Thoracic aorta (tissue), 2 donors: ENCODE measurements at regions not wholly inside any gene's neighbourhood (a gene's known extent, or its start where the extent isn't known, plus 50 kb on each side); places are given as distances from the start of the nearest gene placed in this dataset.
A peak's percentile ranks its signal among the peaks of the same experiment; 100 is the strongest.

ENCODE experiments used
- ATAC-seq: fragments of 150-250 bp; one replicate; pipeline ENCODE4 v1.8.0; 2017; ENCODE audit warnings: low read depth; ENCODE audit not compliant: insufficient number of reproducible peaks, low FRiP score
- DNase-seq: peaks from one replicate; pipeline ENCODE4 v3.0.0-alpha.2; 2020; ENCODE audit warnings: low spot score
- H3K27ac ChIP-seq, 2 donors: fragments of 200-600 bp; sonication (generic); 1 replicate in 1 of 2; 2 replicates in 1 of 2; pipeline ENCODE4 v1.5.1; 2016; ENCODE audit warnings: mild to moderate bottlenecking in 2 of 2, moderate library complexity in 2 of 2
- H3K27me3 ChIP-seq: fragments of 200-600 bp; sonication (generic); replicated peaks from 2 replicates; pipeline ENCODE4 v1.6.0; 2016; ENCODE audit warnings: mild to moderate bottlenecking; ENCODE audit not compliant: insufficient read depth
- H3K36me3 ChIP-seq: fragments of 200-600 bp; sonication (generic); one replicate; pipeline ENCODE4 v1.5.1; 2016
- H3K4me1 ChIP-seq, 2 donors: fragments of 200-600 bp; sonication (generic); 1 replicate in 1 of 2; 2 replicates in 1 of 2; pipeline versions ENCODE4 v1.5.1 to v1.6.0; 2016; ENCODE audit warnings: low read depth in 2 of 2, mild to moderate bottlenecking in 1 of 2; ENCODE audit not compliant: control insufficient read depth in 1 of 2
- H3K4me3 ChIP-seq: fragments of 200-600 bp; sonication (generic); 2 replicates; pipeline ENCODE4 v1.5.1; 2016; ENCODE audit warnings: mild to moderate bottlenecking
- H3K9me3 ChIP-seq: fragments of 200-600 bp; sonication (generic); 2 replicates; pipeline ENCODE4 v1.5.1; 2016
- CTCF ChIP-seq: fragments of 200-600 bp; sonication (generic); IDR thresholded peaks from one replicate; pipeline ENCODE4 v1.5.1; 2019; ENCODE audit warnings: antibody characterized with exemption

GRCh38 chr10:88152728-88153133 is 289.3 kb downstream of the PTEN start:
- Histone ChIP-seq H3K9me3 (no peaks in the 10 kb centered on the region), H3K36me3 (no peaks in the 10 kb centered on the region), H3K27me3 (no peaks in the 10 kb centered on the region), H3K4me3 (no peak overlapping the region), H3K27ac (peak overlapping the region; percentile 16 to 66), H3K4me1 (peaks cover 16 to 41% of the 10 kb centered on the region in 2 donors)
- no peak for TF ChIP-seq CTCF
- ATAC-seq (peak; percentile 82), DNase-seq (peak; percentile 21)

GRCh38 chr10:88154596-88155250 is 291.3 kb downstream of the PTEN start:
- H3K27ac ChIP-seq: no peak overlapping the region
- ATAC-seq: no peak
- no peak overlapping the region for H3K4me3 ChIP-seq
- H3K4me1 ChIP-seq: peaks cover 21 to 38% of the 10 kb centered on the region in 2 donors
- no peak for DNase-seq
- no peaks in the 10 kb centered on the region for H3K9me3 ChIP-seq
- no peak for TF ChIP-seq CTCF
- no peaks in the 10 kb centered on the region for H3K36me3 ChIP-seq
- H3K27me3 ChIP-seq: no peaks in the 10 kb centered on the region

GRCh38 chr10:88156341-88156740 is 292.9 kb downstream of the PTEN start:
- Histone ChIP-seq H3K36me3 (no peaks in the 10 kb centered on the region), H3K4me1 (peaks cover 21 to 34% of the 10 kb centered on the region in 2 donors), H3K4me3 (no peak overlapping the region), H3K9me3 (no peaks in the 10 kb centered on the region), H3K27me3 (no peaks in the 10 kb centered on the region), H3K27ac (no peak overlapping the region)
- no peak for ATAC-seq
- no peak for TF ChIP-seq CTCF
- no peak for DNase-seq

GRCh38 chr10:88157981-88158465 is 294.6 kb downstream of the PTEN start:
- H3K36me3 ChIP-seq: no peaks in the 10 kb centered on the region
- H3K4me1 ChIP-seq: peaks cover 16 to 24% of the 10 kb centered on the region in 2 donors
- no peaks in the 10 kb centered on the region for H3K27me3 ChIP-seq
- H3K9me3 ChIP-seq: no peaks in the 10 kb centered on the region
- no peak for TF ChIP-seq CTCF
- DNase-seq: no peak
- peak overlapping the region; percentile 18 for H3K4me3 ChIP-seq
- peak overlapping the region; percentile 80 to 87 for H3K27ac ChIP-seq
- peak; percentile 41 for ATAC-seq

- H3K27me3 ChIP-seq: no peaks in the 10 kb centered on the region
- H3K4me1 ChIP-seq: peaks cover 16 to 21% of the 10 kb centered on the region in 2 donors
- no peak for TF ChIP-seq CTCF
- H3K36me3 ChIP-seq: no peaks in the 10 kb centered on the region
- H3K27ac ChIP-seq: peak overlapping the region; percentile 80 to 87
- no peak for ATAC-seq
- DNase-seq: no peak
- H3K9me3 ChIP-seq: no peaks in the 10 kb centered on the region
- H3K4me3 ChIP-seq: peak overlapping the region; percentile 18
These were observed 295.2 kb downstream of the PTEN start for GRCh38 chr10:88158526-88159122.
